CD4-positive, alpha-beta T cell (primary cell): ENCODE measurements at regions not wholly inside any gene's neighbourhood (a gene's known extent, or its start where the extent isn't known, plus 50 kb on each side); places are given as distances from the start of the nearest gene placed in this dataset.

Experiments used
- ATAC-seq: fragments of 200-7000 bp; cut with Tn5 transposase; one replicate; pipeline ENCODE4 v1.10.0; 2022; ENCODE audit warnings: mild to moderate bottlenecking; ENCODE audit not compliant: poor library complexity
- CTCF ChIA-PET: fragments of 350-600 bp; sonication (Branson Sonifier 250); formaldehyde crosslinking; loops from one replicate; lab custom pipeline; 2021; ENCODE audit warnings: antibody characterized with exemption, inconsistent platforms; lab: Charles Lee
- POLR2A ChIA-PET: fragments of 350-600 bp; sonication (Branson Sonifier 250); formaldehyde crosslinking; loops from one replicate; lab custom pipeline; 2021; ENCODE audit warnings: antibody characterized with exemption, inconsistent platforms; lab: Charles Lee
- DNase-seq, 14 experiments: peaks; one replicate each; pipeline ENCODE4 v3.0.0-alpha.2; 2013 to 2020; ENCODE audit warnings: mixed read lengths in 2 of 14
- H3K27ac ChIP-seq, 2 donors: one replicate each; pipeline versions ENCODE4 v1.5.1 to v1.7.0; 2013; ENCODE audit warnings: low read length in 2 of 2, low read depth in 1 of 2, mild to moderate bottlenecking in 1 of 2
- H3K27me3 ChIP-seq, 2 experiments: 1 replicate in 1 of 2; 2 replicates in 1 of 2; pipeline versions ENCODE4 v1.6.1 to v1.7.0; 2013; ENCODE audit warnings: low read length in 2 of 2, control low read depth in 1 of 2, mild to moderate bottlenecking in 1 of 2, moderate library complexity in 1 of 2; ENCODE audit not compliant: insufficient read depth in 2 of 2, control insufficient read depth in 1 of 2
- H3K36me3 ChIP-seq: one replicate; pipeline ENCODE4 v1.6.1; 2013; ENCODE audit warnings: low read length, control low read depth; ENCODE audit not compliant: insufficient read depth
- H3K4me1 ChIP-seq: one replicate; pipeline ENCODE4 v1.6.1; 2013; ENCODE audit warnings: low read length, control low read depth; ENCODE audit not compliant: insufficient read depth
- H3K4me3 ChIP-seq: one replicate; pipeline ENCODE4 v1.5.1; 2013; ENCODE audit warnings: mild to moderate bottlenecking, low read length, moderate library complexity
- H3K9me3 ChIP-seq, 2 experiments: 1 replicate in 1 of 2; 2 replicates in 1 of 2; pipeline versions ENCODE4 v1.6.1 to v1.7.0; 2013; ENCODE audit warnings: low read length in 2 of 2, mild to moderate bottlenecking in 2 of 2, control low read depth in 1 of 2, moderate library complexity in 1 of 2; ENCODE audit not compliant: control insufficient read depth in 1 of 2, insufficient read depth in 1 of 2
- H3K27ac Mint-ChIP-seq: one replicate; pipeline ENCODE4 v1.8.0; 2020; ENCODE audit warnings: mixed read lengths
- H3K27me3 Mint-ChIP-seq: one replicate; pipeline ENCODE4 v1.8.0; 2021; ENCODE audit warnings: mixed read lengths
- H3K36me3 Mint-ChIP-seq: one replicate; pipeline ENCODE4 v1.8.0; 2021; ENCODE audit warnings: low read depth, mixed read lengths
- H3K4me1 Mint-ChIP-seq: one replicate; pipeline ENCODE4 v1.8.0; 2021; ENCODE audit warnings: low read depth, mixed read lengths
- H3K4me3 Mint-ChIP-seq: one replicate; pipeline ENCODE4 v1.8.0; 2020; ENCODE audit warnings: mild to moderate bottlenecking, mixed read lengths
- H3K9me3 Mint-ChIP-seq: one replicate; pipeline ENCODE4 v1.8.0; 2020; ENCODE audit warnings: mixed read lengths
- intact Hi-C, 2 experiments: fragments of 100-400 bp; cut with DNase I in 1 of 2; cut with micrococcal nuclease in 1 of 2; formaldehyde crosslinking; loops; one replicate each; pipeline versions ENCODE4 v1.15.1 to v1.9.0; 2023 to 2025; cut with DNase I, micrococcal nuclease
- TF ChIP-seq, protein P1 (sequence below): fragments of 200-600 bp; IDR thresholded peaks from one replicate; pipeline ENCODE4 v1.8.0; 2022; ENCODE audit warnings: antibody characterized with exemption, mild to moderate bottlenecking

DNA sequence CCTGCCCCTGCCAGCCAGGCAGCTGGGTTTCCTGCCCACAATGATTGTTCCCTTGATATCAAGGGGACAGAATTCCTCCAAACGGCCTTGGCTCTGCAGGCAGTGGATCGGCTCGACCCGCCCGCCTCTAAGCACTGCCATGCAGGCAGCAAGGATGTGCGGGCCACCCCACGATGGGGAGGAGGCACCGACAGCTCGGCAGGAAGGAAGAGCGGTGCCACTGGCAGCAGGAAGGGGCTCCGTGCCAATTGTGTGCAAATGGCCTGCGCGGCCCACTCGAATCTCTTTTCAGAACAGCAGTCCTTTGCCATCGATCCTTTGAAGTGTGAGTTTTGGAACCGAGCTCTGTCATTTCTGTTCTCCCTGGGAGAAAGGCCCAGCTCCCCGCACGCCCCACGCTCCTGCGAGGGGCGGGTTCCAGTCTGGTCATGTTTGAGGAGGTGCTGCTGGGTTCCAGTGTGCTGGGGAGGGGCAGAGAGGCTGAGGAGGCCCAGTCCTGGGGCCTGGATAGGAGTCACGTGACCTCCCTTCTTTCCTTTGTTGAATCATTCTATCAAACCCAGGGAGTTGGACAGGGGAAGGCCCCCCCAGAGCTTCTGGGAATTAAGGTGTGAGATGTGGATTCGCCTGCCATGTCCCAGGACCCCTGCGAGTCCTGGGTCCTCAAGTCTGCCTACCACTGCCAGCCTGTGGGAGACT lies 406.0 kb downstream of the CTTN start:
- Mint-ChIP-seq H3K36me3 (no peaks in the 10 kb centered on the region), H3K27ac (no peak overlapping the region), H3K4me1 (no peaks in the 10 kb centered on the region), H3K9me3 (no peaks in the 10 kb centered on the region), H3K27me3 (peaks cover 5% of the 10 kb centered on the region), H3K4me3 (no peak overlapping the region)
- no peak for DNase-seq
- no peak for ATAC-seq
- no peak overlapping the region for H3K4me3 ChIP-seq
- ChIA-PET POLR2A (no interaction called here), CTCF (no interaction called here)
- no peaks in the 10 kb centered on the region for H3K36me3 ChIP-seq
- peaks cover 2 to 4% of the 10 kb centered on the region in 2 experiments for H3K27me3 ChIP-seq
- H3K27ac ChIP-seq = no peak overlapping the region
- TF ChIP-seq, protein P1, sequence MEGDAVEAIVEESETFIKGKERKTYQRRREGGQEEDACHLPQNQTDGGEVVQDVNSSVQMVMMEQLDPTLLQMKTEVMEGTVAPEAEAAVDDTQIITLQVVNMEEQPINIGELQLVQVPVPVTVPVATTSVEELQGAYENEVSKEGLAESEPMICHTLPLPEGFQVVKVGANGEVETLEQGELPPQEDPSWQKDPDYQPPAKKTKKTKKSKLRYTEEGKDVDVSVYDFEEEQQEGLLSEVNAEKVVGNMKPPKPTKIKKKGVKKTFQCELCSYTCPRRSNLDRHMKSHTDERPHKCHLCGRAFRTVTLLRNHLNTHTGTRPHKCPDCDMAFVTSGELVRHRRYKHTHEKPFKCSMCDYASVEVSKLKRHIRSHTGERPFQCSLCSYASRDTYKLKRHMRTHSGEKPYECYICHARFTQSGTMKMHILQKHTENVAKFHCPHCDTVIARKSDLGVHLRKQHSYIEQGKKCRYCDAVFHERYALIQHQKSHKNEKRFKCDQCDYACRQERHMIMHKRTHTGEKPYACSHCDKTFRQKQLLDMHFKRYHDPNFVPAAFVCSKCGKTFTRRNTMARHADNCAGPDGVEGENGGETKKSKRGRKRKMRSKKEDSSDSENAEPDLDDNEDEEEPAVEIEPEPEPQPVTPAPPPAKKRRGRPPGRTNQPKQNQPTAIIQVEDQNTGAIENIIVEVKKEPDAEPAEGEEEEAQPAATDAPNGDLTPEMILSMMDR = no peak
- intact Hi-C loops = no loop called here
- H3K4me1 ChIP-seq = no peaks in the 10 kb centered on the region
- H3K9me3 ChIP-seq = peaks cover 0 to 8% of the 10 kb centered on the region in 2 experiments

DNA sequence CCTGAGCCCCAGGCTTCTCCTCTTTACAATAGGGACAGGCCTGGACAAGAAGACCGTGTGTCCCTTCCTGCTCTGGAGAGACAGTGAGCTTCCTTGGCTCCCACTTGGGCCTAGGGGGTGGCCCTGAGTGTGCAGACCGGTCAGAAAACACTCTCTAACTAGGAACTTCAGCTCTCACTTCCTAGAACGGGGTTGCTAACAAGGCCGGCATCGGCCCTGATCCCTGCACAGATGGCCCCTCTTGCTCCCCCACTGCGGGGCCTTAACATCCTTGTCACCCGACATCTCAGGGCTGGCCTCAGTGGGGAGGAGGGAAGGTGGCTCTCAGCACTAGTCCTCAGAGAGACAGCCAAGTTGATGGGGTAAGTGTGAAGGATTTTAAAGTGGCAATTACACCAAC lies 406.9 kb downstream of the CTTN start:
- Histone ChIP-seq H3K36me3 (no peaks in the 10 kb centered on the region), H3K9me3 (peaks cover 0 to 8% of the 10 kb centered on the region in 2 experiments), H3K27me3 (peaks cover 2 to 4% of the 10 kb centered on the region in 2 experiments), H3K4me3 (no peak overlapping the region), H3K27ac (no peak overlapping the region), H3K4me1 (no peaks in the 10 kb centered on the region)
- Mint-ChIP-seq H3K4me3 (no peak overlapping the region), H3K9me3 (no peaks in the 10 kb centered on the region), H3K27ac (no peak overlapping the region), H3K36me3 (no peaks in the 10 kb centered on the region), H3K27me3 (peaks cover 5% of the 10 kb centered on the region), H3K4me1 (no peaks in the 10 kb centered on the region)
- CTCF ChIA-PET = interaction anchor here (1.4 kb wide), 1 partner anchor 10 kb away, joined by 3 read pairs; no protein-coding TSS in a partner anchor
- ATAC-seq (no peak), DNase-seq (no peak)
- intact Hi-C loops = no loop called here
- TF ChIP-seq, protein P1 = no peak
- POLR2A ChIA-PET = no interaction called here

DNA sequence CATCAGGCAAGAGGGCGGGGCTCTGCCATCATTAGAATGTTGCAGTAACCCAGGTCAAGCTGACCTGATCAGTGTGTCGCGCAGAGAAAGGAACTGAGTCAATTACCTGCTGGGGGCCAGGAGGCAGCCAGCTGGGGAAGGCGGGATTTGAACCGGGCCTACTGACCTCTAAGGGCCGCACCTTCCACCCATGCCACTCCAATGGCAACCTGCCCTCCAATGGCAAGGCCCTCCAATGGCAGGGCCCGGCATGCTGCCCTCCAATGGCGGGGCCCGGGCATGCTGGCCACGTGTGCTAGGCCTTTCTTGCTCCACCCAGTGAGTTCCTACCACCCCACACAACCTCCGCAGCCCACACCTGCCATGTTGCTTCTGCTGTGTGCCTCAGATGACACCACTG lies 407.6 kb downstream of the CTTN start:
- Histone ChIP-seq H3K4me3 (no peak overlapping the region), H3K36me3 (no peaks in the 10 kb centered on the region), H3K9me3 (peaks cover 0 to 8% of the 10 kb centered on the region in 2 experiments), H3K27ac (no peak overlapping the region), H3K27me3 (peaks cover 2 to 4% of the 10 kb centered on the region in 2 experiments), H3K4me1 (no peaks in the 10 kb centered on the region)
- Mint-ChIP-seq H3K27ac (no peak overlapping the region), H3K27me3 (peaks cover 5% of the 10 kb centered on the region), H3K4me3 (no peak overlapping the region), H3K4me1 (no peaks in the 10 kb centered on the region), H3K36me3 (no peaks in the 10 kb centered on the region), H3K9me3 (no peaks in the 10 kb centered on the region)
- intact Hi-C loops = no loop called here
- TF ChIP-seq, protein P1 = no peak
- DNase-seq (no peak), ATAC-seq (no peak)
- CTCF ChIA-PET = interaction anchor here (1.4 kb wide), 1 partner anchor 9 kb away, joined by 3 read pairs; no protein-coding TSS in a partner anchor
- POLR2A ChIA-PET = no interaction called here
